ENCODE measurements at regions not wholly inside any gene's neighbourhood (a gene's known extent, or its start where the extent isn't known, plus 50 kb on each side); places are given as distances from the start of the nearest gene placed in this dataset.

DNA sequence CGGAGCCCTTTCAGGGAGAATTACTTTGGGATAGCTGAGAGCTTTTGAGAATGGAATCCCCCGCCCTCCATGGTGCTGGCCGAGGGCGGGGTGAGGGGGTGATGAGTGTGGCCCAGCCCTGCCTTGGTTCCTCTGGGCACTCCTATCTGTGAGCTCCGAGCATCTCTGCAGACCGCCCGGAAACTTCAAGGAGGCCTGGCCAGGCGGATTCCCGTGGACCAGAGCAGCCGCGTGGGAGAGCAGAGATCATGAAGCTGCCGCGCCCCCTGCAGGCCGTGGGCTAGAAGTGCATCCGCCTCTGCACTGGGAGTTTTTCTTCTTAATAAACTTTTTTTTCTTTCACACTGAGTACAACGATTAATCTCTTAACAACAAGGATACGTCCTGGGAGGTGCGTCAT is 392.9 kb upstream of the EEF2KMT start:
- Histone ChIP-seq H3K4me1 (ENCODE audit: insufficient read depth) (no peaks in the 10 kb centered on the region; the same call in 1 of the 2 replicates), H3K4me2 (peak overlapping the region; percentile 52; the same call in 1 of the 2 replicates), H2AFZ (peak overlapping the region; percentile 85; the same call in 1 of the 2 replicates), H3K36me3 (ENCODE audit: insufficient read depth) (no peaks in the 10 kb centered on the region), H3K4me3 (no peak overlapping the region), H3K9me2 (ENCODE audit: insufficient read depth) (0 out of 2 replicates have a peak, but pooled peaks cover 8% of the 10 kb centered on the region), H3F3A (replicated peaks; ENCODE audit: low read depth) (no peaks in the 10 kb centered on the region), H3K27ac (ENCODE audit: low read depth) (no peak overlapping the region), H3K27me3 (ENCODE audit: insufficient read depth) (no peaks in the 10 kb centered on the region), H4K20me1 (replicated peaks; ENCODE audit: insufficient read depth) (no peaks in the 10 kb centered on the region), H3K79me2 (replicated peaks; ENCODE audit: insufficient read depth) (no peaks in the 10 kb centered on the region)
- H3K36me3 Mint-ChIP-seq (ENCODE audit: low read depth) = no peaks in the 10 kb centered on the region
- H3K4me1 Mint-ChIP-seq = peaks cover 4% of the 10 kb centered on the region; the same call in 1 of the 3 replicates
- peak; percentile 85 for DNase-seq (ENCODE audit: low spot score)
- H3K4me3 Mint-ChIP-seq = no peak overlapping the region
- H3K9me3 Mint-ChIP-seq = no peaks in the 10 kb centered on the region
- peaks cover 5% of the 10 kb centered on the region for H3K27me3 Mint-ChIP-seq (ENCODE audit: insufficient read depth, low read depth, poor library complexity)
- H3K27ac Mint-ChIP-seq = no peak overlapping the region
- TF ChIP-seq, protein P1, sequence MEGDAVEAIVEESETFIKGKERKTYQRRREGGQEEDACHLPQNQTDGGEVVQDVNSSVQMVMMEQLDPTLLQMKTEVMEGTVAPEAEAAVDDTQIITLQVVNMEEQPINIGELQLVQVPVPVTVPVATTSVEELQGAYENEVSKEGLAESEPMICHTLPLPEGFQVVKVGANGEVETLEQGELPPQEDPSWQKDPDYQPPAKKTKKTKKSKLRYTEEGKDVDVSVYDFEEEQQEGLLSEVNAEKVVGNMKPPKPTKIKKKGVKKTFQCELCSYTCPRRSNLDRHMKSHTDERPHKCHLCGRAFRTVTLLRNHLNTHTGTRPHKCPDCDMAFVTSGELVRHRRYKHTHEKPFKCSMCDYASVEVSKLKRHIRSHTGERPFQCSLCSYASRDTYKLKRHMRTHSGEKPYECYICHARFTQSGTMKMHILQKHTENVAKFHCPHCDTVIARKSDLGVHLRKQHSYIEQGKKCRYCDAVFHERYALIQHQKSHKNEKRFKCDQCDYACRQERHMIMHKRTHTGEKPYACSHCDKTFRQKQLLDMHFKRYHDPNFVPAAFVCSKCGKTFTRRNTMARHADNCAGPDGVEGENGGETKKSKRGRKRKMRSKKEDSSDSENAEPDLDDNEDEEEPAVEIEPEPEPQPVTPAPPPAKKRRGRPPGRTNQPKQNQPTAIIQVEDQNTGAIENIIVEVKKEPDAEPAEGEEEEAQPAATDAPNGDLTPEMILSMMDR (conservative IDR thresholded peaks at IDR 0.05; ENCODE audit: low read depth in 2 of 2) = peak; percentile 84 to 98
- TF ChIP-seq ZNF114 (CRISPR knock-in tag; IDR thresholded peaks at IDR 0.05) = no peak
- ATAC-seq = peak; percentile 95

DNA sequence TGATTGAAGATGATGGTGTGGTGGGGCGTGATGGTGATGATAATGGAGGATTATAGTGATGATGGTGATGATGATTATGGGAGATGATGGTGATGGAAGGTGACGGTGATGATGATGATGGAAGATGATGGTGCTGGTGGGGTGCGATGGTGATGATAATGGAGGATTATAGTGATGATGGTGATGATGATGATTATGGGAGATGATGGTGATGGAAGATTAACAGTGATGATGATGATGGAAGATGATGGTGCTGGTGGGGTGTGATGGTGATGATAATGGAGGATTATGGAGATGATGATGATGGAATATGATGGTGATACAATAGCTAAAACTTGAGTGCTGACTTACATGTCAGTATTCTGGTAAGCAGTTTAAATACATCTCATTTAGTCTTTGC is 391.0 kb upstream of the EEF2KMT start:
- no peak for DNase-seq (ENCODE audit: low spot score)
- Mint-ChIP-seq H3K27ac (no peak overlapping the region), H3K36me3 (ENCODE audit: low read depth) (no peaks in the 10 kb centered on the region), H3K4me1 (peaks cover 4% of the 10 kb centered on the region; the same call in 1 of the 3 replicates), H3K9me3 (no peaks in the 10 kb centered on the region), H3K4me3 (no peak overlapping the region), H3K27me3 (ENCODE audit: insufficient read depth, low read depth, poor library complexity) (peaks cover 5% of the 10 kb centered on the region)
- H3K36me3 ChIP-seq (ENCODE audit: insufficient read depth) = no peaks in the 10 kb centered on the region
- no peaks in the 10 kb centered on the region for H3K79me2 ChIP-seq (replicated peaks; ENCODE audit: insufficient read depth)
- H3K4me2 ChIP-seq = no peak overlapping the region
- 0 out of 2 replicates have a peak, but pooled peaks cover 8% of the 10 kb centered on the region for H3K9me2 ChIP-seq (ENCODE audit: insufficient read depth)
- no peaks in the 10 kb centered on the region for H3F3A ChIP-seq (replicated peaks; ENCODE audit: low read depth)
- no peak overlapping the region for H3K4me3 ChIP-seq
- H3K27ac ChIP-seq (ENCODE audit: low read depth) = no peak overlapping the region
- ATAC-seq = no peak
- no peaks in the 10 kb centered on the region for H4K20me1 ChIP-seq (replicated peaks; ENCODE audit: insufficient read depth)
- H3K4me1 ChIP-seq (ENCODE audit: insufficient read depth) = no peaks in the 10 kb centered on the region; the same call in 1 of the 2 replicates
- no peaks in the 10 kb centered on the region for H3K27me3 ChIP-seq (ENCODE audit: insufficient read depth)
- no peak overlapping the region for H2AFZ ChIP-seq
- TF ChIP-seq, protein P2, sequence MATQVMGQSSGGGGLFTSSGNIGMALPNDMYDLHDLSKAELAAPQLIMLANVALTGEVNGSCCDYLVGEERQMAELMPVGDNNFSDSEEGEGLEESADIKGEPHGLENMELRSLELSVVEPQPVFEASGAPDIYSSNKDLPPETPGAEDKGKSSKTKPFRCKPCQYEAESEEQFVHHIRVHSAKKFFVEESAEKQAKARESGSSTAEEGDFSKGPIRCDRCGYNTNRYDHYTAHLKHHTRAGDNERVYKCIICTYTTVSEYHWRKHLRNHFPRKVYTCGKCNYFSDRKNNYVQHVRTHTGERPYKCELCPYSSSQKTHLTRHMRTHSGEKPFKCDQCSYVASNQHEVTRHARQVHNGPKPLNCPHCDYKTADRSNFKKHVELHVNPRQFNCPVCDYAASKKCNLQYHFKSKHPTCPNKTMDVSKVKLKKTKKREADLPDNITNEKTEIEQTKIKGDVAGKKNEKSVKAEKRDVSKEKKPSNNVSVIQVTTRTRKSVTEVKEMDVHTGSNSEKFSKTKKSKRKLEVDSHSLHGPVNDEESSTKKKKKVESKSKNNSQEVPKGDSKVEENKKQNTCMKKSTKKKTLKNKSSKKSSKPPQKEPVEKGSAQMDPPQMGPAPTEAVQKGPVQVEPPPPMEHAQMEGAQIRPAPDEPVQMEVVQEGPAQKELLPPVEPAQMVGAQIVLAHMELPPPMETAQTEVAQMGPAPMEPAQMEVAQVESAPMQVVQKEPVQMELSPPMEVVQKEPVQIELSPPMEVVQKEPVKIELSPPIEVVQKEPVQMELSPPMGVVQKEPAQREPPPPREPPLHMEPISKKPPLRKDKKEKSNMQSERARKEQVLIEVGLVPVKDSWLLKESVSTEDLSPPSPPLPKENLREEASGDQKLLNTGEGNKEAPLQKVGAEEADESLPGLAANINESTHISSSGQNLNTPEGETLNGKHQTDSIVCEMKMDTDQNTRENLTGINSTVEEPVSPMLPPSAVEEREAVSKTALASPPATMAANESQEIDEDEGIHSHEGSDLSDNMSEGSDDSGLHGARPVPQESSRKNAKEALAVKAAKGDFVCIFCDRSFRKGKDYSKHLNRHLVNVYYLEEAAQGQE (IDR thresholded peaks at IDR 0.05; ENCODE audit: unreplicated experiment) = no peak
- TF ChIP-seq STAT1 (IDR thresholded peaks at IDR 0.05; ENCODE audit: unreplicated experiment) (no peak), EZH2 (IDR thresholded peaks at IDR 0.05; ENCODE audit: low read depth, unreplicated experiment) (no peak), NANOG (IDR thresholded peaks at IDR 0.05; ENCODE audit: borderline replicate concordance) (no peak), POLR2AphosphoS5 (IDR thresholded peaks at IDR 0.05; ENCODE audit: low read depth) (no peak), ZNF114 (CRISPR knock-in tag; IDR thresholded peaks at IDR 0.05) (no peak), EZH2phosphoT487 (IDR thresholded peaks at IDR 0.05; ENCODE audit: unreplicated experiment) (no peak)
- TF ChIP-seq, protein P3, sequence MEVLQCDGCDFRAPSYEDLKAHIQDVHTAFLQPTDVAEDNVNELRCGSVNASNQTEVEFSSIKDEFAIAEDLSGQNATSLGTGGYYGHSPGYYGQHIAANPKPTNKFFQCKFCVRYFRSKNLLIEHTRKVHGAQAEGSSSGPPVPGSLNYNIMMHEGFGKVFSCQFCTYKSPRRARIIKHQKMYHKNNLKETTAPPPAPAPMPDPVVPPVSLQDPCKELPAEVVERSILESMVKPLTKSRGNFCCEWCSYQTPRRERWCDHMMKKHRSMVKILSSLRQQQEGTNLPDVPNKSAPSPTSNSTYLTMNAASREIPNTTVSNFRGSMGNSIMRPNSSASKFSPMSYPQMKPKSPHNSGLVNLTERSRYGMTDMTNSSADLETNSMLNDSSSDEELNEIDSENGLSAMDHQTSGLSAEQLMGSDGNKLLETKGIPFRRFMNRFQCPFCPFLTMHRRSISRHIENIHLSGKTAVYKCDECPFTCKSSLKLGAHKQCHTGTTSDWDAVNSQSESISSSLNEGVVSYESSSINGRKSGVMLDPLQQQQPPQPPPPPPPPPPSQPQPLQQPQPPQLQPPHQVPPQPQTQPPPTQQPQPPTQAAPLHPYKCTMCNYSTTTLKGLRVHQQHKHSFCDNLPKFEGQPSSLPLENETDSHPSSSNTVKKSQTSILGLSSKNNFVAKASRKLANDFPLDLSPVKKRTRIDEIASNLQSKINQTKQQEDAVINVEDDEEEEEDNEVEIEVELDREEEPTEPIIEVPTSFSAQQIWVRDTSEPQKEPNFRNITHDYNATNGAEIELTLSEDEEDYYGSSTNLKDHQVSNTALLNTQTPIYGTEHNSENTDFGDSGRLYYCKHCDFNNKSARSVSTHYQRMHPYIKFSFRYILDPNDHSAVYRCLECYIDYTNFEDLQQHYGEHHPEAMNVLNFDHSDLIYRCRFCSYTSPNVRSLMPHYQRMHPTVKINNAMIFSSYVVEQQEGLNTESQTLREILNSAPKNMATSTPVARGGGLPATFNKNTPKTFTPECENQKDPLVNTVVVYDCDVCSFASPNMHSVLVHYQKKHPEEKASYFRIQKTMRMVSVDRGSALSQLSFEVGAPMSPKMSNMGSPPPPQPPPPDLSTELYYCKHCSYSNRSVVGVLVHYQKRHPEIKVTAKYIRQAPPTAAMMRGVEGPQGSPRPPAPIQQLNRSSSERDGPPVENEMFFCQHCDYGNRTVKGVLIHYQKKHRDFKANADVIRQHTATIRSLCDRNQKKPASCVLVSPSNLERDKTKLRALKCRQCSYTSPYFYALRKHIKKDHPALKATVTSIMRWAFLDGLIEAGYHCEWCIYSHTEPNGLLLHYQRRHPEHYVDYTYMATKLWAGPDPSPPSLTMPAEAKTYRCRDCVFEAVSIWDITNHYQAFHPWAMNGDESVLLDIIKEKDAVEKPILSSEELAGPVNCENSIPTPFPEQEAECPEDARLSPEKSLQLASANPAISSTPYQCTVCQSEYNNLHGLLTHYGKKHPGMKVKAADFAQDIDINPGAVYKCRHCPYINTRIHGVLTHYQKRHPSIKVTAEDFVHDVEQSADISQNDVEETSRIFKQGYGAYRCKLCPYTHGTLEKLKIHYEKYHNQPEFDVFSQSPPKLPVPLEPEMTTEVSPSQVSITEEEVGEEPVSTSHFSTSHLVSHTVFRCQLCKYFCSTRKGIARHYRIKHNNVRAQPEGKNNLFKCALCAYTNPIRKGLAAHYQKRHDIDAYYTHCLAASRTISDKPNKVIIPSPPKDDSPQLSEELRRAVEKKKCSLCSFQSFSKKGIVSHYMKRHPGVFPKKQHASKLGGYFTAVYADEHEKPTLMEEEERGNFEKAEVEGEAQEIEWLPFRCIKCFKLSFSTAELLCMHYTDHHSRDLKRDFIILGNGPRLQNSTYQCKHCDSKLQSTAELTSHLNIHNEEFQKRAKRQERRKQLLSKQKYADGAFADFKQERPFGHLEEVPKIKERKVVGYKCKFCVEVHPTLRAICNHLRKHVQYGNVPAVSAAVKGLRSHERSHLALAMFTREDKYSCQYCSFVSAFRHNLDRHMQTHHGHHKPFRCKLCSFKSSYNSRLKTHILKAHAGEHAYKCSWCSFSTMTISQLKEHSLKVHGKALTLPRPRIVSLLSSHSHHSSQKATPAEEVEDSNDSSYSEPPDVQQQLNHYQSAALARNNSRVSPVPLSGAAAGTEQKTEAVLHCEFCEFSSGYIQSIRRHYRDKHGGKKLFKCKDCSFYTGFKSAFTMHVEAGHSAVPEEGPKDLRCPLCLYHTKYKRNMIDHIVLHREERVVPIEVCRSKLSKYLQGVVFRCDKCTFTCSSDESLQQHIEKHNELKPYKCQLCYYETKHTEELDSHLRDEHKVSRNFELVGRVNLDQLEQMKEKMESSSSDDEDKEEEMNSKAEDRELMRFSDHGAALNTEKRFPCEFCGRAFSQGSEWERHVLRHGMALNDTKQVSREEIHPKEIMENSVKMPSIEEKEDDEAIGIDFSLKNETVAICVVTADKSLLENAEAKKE (CRISPR knock-in tag; IDR thresholded peaks at IDR 0.05) = no peak
